ENCODE measurements at regions not wholly inside any gene's neighbourhood (a gene's known extent, or its start where the extent isn't known, plus 50 kb on each side); places are given as distances from the start of the nearest gene placed in this dataset.
"Not testable (repeated sequence)": the region's sequence is repeated elsewhere in the genome, so short reads cannot be mapped to it uniquely, and the experiment has no call there.

DNA sequence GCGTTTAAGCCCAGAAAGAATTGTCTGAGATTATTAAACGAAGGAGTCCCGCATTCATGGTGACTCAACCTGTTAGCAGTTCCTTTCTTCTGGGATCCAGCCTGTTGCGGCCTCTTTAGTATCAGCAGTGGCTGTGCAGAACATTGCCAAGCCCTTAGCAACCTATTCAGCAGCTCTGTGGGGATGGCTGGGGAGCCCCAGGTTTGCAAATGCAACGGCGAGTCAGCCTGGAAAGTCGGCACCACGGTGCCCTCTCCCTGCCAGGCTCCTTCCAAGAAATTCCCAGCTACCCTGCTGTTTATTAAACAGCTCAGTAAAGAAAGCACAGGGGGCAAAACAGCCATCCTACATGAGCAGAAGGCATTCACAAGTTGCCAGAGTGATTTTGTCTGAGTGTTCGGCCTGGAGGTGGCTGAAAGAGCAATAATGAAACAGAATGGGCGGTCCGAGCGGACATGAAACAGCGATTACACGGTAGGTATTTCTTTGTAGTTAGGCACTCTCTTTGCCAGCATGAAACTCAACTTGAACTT is 198.3 kb downstream of the BAMBI start:
- Histone ChIP-seq H3K9me3 (ENCODE audit: control insufficient read depth, insufficient read depth, low read length) (no peaks in the 10 kb centered on the region), H3K36me3 (ENCODE audit: insufficient read depth, low read length) (no peaks in the 10 kb centered on the region), H3K4me1 (ENCODE audit: insufficient read depth, low read length) (peaks cover 13% of the 10 kb centered on the region), H3K9ac (ENCODE audit: low read depth, low read length) (peak overlapping the region; percentile 20; the same call in 1 of the 2 replicates)

DNA sequence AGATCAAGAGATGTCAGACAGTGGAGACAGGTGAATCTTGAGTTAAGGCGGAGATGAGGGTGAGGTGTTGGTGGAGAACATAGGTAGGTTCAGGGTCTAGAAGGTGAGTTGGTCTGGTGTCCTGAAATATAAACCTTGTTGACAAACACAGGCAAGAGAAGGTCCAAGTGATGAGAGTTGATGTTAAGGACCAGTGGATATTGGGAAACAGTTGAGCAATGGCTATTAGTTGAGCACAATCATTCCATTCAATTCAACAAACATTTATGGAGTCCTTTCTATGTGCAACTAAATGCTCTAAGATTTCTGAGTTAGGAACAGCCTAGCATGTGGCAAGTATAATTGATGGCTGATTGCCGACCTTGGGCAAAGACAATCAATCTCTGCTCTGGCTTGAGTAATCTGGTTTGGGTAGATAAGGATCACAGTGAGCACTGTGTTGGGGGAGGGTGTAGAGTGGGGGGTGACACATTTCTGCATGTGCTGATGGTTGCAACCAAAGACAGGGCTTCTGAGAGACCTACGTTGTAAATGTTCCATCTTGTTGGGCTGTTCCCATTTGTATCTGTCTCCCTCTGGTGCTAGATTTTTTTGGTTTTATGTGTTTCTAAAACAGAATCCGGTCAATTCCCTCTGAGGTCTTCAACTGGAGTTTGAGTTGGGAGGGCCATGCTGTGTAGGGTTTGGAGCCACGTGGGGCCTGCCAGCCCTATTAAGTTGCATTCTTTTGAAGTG is 201.1 kb downstream of the BAMBI start:
- Histone ChIP-seq H3K9ac (ENCODE audit: low read depth, low read length) (no peak overlapping the region), H3K4me1 (ENCODE audit: insufficient read depth, low read length) (peaks cover 13% of the 10 kb centered on the region), H3K9me3 (ENCODE audit: control insufficient read depth, insufficient read depth, low read length) (no peaks in the 10 kb centered on the region), H3K36me3 (ENCODE audit: insufficient read depth, low read length) (no peaks in the 10 kb centered on the region)

DNA sequence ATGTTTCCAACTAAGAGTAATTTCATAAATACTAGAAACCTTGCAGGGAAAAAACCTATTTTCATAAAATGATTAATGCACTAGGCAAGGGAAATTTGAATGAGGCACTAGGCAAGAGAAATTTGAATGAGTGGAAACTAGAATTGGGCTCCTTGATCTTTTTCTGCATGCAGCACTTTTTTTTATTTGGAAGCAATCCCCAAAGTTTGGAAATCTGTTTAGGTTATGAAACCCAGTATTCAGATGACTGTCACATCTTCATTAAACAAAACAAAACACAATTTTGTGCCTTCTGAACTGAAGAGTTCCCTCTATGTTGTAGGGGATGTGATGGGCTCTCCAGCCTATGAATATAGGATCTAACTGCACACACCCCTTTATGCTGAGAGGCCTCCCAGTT is 201.9 kb downstream of the BAMBI start:
- H3K9me3 ChIP-seq (ENCODE audit: control insufficient read depth, insufficient read depth, low read length) = no peaks in the 10 kb centered on the region

DNA sequence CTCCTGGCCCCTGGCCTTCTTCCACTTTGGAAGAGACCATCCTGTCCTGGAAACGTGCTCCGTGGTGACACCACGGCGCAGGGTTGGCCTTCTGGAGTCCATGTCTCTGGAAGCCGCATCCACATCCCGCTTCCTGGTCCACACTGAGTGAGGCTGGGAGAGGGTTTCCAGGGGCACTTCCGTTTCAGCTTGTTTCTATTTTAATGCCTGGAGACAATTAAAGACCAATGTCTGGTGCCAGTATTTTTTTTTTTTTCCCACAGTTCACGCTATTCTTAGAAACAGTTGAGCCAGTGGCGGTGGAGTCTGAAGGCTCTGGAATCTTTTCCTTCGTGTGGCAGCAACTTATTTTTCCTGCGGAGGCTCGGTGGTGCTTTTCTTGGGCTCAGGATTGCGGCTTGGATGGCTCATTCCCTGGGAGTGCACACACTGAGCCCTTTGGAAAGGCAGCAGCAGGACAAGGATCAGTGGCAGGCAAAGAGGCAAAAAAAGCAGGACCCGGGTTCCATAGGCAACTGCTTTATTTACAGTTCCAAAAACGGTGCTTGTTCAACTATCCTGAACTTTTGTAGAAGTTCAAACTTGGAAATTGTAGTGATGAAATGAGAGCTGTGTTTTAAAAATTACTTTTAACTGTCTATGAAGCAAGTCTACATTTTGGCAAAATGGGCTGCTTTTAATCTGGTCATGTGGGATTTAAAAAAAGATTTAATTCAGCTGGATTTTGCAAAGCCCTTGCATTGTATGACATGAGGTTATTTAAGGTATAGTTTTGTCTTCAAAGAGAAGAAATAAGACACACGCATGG is 202.8 kb downstream of the BAMBI start:
- Histone ChIP-seq H3K9me3 (ENCODE audit: control insufficient read depth, insufficient read depth, low read length) (no peaks in the 10 kb centered on the region), H3K4me1 (ENCODE audit: insufficient read depth, low read length) (peaks cover 13% of the 10 kb centered on the region), H3K9ac (ENCODE audit: low read depth, low read length) (no peak overlapping the region), H3K36me3 (ENCODE audit: insufficient read depth, low read length) (no peaks in the 10 kb centered on the region)

More for the DNA sequence above, 201.9 kb downstream of the BAMBI start:
- Histone ChIP-seq H3K36me3 (ENCODE audit: insufficient read depth, low read length) (no peaks in the 10 kb centered on the region), H3K9ac (ENCODE audit: low read depth, low read length) (no peak overlapping the region), H3K4me1 (ENCODE audit: insufficient read depth, low read length) (peaks cover 13% of the 10 kb centered on the region)

DNA sequence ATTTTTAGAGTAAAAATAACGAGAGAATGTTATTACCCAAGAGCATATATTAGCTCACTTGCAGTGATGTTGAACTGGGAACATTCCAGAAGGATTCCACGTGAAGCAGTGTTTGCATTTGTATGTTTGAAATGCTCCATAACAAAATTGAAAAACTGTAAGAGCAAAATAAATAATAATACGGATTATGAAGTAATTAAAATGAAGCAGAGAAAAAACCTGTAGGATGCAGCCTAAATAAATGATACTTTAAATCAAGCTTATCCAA is 203.3 kb downstream of the BAMBI start:
- Histone ChIP-seq H3K36me3 (ENCODE audit: insufficient read depth, low read length) (no peaks in the 10 kb centered on the region), H3K4me1 (ENCODE audit: insufficient read depth, low read length) (peaks cover 13% of the 10 kb centered on the region), H3K9me3 (ENCODE audit: control insufficient read depth, insufficient read depth, low read length) (no peaks in the 10 kb centered on the region), H3K9ac (ENCODE audit: low read depth, low read length) (no peak overlapping the region)

DNA sequence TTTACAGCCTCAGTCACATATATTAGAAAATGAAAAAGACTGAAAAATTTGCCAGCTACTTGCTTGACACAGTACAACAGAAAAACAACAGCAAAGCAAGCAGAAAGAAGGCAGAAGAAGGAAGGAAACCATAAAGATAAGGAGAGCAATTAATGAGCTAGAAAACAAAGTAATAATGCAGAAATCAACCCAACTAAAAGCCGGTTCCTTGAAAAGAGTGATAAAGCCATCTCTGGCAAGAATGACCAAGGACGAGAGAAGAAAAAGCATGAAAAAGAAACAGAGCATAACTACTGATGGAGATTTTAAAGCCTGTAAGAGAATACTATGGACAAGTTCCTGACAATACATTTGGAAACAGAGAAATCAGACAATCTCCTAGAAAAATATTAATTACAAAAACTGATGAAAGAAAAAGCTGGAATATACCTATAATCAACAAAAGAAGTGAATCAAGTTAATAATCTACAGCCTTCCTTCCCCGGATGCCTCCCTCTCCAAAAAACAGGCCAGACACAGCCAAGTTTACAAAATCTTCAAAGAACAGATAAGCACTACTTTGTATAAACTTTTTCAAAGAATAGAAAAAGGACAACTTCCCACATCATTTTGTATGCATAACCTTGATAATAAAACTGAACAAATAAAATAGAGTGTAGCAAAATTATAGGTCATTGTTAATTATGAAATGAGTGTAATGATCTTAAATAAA is 204.0 kb downstream of the BAMBI start:
- no peaks in the 10 kb centered on the region for H3K36me3 ChIP-seq (ENCODE audit: insufficient read depth, low read length)
- peaks cover 8% of the 10 kb centered on the region; the same call in 1 of the 2 replicates for H3K4me1 ChIP-seq (ENCODE audit: insufficient read depth, low read length)
- no peak overlapping the region for H3K9ac ChIP-seq (ENCODE audit: low read depth, low read length)

DNA sequence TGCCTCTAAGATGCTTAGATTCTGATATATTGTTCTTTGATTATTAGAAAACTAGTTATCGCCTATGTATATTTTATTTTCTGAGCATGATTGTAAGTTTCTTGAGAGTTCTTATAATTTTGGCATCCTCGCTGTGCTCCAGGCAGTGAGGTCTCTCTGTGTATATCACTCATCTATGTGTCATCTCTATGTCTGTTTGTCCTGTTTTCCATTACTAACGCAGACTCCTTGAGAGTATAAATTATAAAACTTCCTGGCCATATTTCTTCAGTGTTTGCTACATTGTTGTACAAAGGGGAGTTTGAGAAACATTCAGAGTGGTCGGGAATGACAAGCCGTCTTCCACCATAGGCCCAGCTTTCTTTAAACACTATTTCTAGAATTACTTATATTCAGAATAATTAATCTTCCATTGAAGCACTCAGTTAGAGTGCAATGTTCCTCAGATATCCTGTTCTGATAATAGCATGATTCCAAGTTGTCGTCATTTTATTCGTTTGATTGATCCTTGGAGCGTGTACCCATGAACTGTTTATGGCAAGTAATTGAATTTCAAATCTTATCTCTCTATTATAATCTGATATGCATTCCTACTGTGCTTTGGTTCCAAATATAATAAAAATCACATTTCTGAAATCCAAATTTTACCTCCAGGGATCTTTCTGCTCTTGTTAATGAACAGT is 206.6 kb downstream of the BAMBI start:
- Histone ChIP-seq H3K36me3 (ENCODE audit: insufficient read depth, low read length) (no peaks in the 10 kb centered on the region), H3K9ac (ENCODE audit: low read depth, low read length) (no peak overlapping the region), H3K4me1 (ENCODE audit: insufficient read depth, low read length) (peaks cover 3% of the 10 kb centered on the region; the same call in 1 of the 2 replicates), H3K9me3 (ENCODE audit: control insufficient read depth, insufficient read depth, low read length) (no peaks in the 10 kb centered on the region)

More for the DNA sequence above, 204.0 kb downstream of the BAMBI start:
- H3K9me3 ChIP-seq (ENCODE audit: control insufficient read depth, insufficient read depth, low read length) = no peaks in the 10 kb centered on the region

DNA sequence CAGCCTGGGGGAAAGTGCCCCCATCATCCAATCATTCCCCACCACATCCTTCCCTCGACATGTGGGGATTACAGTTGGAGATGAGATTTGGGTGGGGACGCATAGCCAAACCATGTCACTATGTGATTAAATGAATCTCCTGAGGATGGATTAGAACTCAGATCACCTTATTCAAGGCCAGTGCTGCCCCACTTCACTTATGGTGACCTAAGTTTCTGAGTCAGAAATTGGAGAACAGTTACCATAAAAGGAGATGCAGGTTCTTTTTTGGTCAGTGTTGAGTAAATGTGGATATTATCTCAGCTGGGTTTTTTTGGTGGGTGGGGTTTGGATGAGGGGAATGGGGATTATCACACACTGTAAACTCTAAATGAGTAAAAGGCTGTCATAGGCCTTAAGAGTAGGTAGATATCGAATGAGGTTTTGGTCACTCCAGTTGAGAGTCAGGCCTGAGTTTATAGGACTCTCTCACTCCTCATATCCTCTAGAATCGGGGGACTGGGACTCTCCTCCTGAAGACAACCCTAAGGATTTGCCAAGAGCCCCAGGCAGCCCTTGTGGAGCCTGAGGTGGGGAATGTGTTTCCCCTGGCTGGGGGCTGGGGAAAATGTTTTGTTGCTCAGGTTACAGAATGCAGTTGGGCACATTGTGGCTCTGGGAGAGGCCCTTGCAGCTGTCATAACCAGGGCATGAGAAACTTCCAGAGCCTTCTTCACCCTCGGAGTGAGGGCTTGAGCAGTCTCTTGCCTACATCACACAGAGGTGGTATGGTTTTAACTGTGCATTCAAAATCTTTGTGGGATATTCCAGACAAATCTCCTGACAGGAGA is 213.0 kb downstream of the BAMBI start:
- Histone ChIP-seq H3K4me1 (ENCODE audit: insufficient read depth, low read length) (no peaks in the 10 kb centered on the region), H3K36me3 (ENCODE audit: insufficient read depth, low read length) (no peaks in the 10 kb centered on the region), H3K9me3 (ENCODE audit: control insufficient read depth, insufficient read depth, low read length) (no peaks in the 10 kb centered on the region), H3K9ac (ENCODE audit: low read depth, low read length) (no peak overlapping the region)

DNA sequence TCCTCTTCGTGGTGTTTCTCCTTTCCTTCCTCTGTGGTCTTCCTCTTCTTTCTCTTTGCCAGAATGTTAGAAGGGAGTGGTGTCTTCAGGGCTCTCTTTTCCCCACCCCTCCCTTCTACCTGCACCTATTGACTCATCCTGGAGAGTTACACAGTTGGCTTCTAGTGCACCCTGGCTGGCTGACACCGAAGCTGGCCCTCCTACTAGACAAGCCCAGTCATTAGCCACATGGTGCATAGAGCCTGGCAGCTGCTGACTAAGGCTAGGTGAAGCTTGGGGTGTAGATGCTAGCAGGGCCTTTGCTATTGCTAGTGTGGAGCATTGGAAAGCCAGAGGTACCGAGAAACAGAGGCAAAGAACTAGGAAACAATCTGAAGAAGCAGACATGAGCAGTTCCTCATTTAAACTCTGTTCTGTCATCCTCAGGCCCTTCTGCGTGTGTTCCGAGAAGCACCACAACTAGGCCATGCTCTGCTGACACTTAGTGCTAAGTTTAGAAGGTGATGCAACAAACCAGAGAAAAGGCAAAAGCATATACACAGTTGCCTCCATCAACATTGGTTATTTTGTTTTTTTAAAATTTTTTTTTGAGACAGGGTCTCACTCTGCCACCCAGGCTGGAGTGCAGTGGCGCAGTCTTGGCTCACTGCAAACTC is 213.9 kb downstream of the BAMBI start:
- Histone ChIP-seq H3K4me1 (ENCODE audit: insufficient read depth, low read length) (no peaks in the 10 kb centered on the region), H3K36me3 (ENCODE audit: insufficient read depth, low read length) (no peaks in the 10 kb centered on the region), H3K9ac (ENCODE audit: low read depth, low read length) (no peak overlapping the region), H3K9me3 (ENCODE audit: control insufficient read depth, insufficient read depth, low read length) (no peaks in the 10 kb centered on the region)

DNA sequence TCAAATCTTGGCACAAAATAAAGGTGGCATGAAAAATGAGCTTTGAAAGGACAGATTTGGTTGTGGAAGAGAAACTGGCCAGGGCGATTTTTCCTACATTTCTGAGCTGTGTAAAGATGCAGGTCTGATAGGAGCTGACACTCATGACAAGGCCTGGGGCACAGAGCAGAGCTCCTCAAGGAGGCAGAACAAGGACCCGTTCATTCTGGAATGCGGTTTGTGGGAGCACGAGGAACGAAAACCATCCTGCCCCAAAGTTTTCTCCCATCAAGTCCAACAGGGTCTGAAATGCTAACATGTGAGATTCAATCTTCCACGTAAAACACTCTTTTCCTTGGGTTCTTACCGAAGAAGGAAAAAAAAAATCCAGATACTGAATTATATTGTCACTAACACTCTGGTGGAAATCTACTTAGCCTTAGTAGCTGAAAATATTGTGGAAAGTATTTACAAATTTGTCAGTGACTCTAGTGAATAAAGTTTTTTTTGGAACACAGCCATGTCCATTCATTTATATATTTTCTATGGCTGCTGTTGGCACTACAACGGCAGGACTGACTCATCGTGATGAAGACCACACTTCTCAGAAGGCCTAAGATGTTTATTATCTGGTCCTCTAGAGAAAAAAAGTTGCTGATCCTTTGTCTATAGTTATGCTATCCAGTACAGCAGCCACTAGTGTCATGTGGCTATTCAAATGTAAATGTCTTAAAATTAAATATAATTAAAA is 215.7 kb downstream of the BAMBI start:
- Histone ChIP-seq H3K4me1 (ENCODE audit: insufficient read depth, low read length) (no peaks in the 10 kb centered on the region), H3K9ac (ENCODE audit: low read depth, low read length) (no peak overlapping the region), H3K36me3 (ENCODE audit: insufficient read depth, low read length) (no peaks in the 10 kb centered on the region), H3K9me3 (ENCODE audit: control insufficient read depth, insufficient read depth, low read length) (no peaks in the 10 kb centered on the region)

DNA sequence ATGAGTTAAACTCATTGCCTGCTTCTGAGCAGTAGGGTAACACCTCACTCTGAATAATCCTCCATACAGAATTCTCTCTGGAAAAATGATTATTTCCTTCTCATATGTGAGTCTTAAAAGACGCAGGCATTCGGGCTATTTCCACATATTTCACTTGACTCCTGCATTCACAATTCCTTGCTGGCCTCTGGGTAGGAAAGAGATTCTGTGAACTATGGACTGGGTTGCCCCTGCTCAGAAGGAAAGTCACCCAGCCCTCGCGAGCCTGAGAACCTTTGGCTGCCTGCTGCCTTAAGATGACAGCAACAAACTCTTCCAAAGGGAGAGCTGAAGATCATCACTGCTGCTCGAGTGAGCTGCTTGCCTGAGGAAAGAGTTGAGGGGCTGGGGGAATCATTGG is 216.8 kb downstream of the BAMBI start:
- H3K9me3 ChIP-seq (ENCODE audit: control insufficient read depth, insufficient read depth, low read length) = no peaks in the 10 kb centered on the region
- no peaks in the 10 kb centered on the region for H3K4me1 ChIP-seq (ENCODE audit: insufficient read depth, low read length)
- no peak overlapping the region for H3K9ac ChIP-seq (ENCODE audit: low read depth, low read length)

DNA sequence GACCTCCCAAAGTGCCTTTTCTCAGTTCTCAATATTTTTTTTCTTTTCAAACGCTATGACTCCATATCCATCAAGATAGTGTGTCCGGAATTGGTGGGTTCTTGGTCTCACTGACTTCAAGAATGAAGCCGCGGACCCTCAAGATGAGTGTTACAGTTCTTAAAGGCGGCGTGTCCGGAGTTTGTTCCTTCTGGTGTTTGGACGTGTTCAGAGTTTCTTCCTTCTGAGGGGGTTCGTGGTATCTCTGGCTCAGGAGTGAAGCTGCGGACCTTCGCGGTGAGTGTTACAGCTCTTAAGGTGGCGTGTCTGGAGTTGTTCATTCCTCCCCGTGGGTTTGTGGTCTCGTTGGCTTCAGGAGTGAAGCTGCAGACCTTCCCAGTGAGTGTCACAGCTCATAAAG is 218.3 kb downstream of the BAMBI start:
- H3K4me1 ChIP-seq (ENCODE audit: insufficient read depth, low read length); H3K9ac ChIP-seq (ENCODE audit: low read depth, low read length); H3K36me3 ChIP-seq (ENCODE audit: insufficient read depth, low read length); H3K9me3 ChIP-seq (ENCODE audit: control insufficient read depth, insufficient read depth, low read length): not testable (repeated sequence)

More for the DNA sequence above, 216.8 kb downstream of the BAMBI start:
- H3K36me3 ChIP-seq (ENCODE audit: insufficient read depth, low read length) = no peaks in the 10 kb centered on the region
